GM18519 (cell line): ENCODE measurements at regions not wholly inside any gene's neighbourhood (a gene's known extent, or its start where the extent isn't known, plus 50 kb on each side); places are given as distances from the start of the nearest gene placed in this dataset.

Experiments used
- ATAC-seq: cut with Tn5 transposase; IDR thresholded peaks from one replicate; pipeline ENCODE4 v1.9.1; 2021; ENCODE audit warnings: mild to moderate bottlenecking, moderate library complexity; ENCODE audit not compliant: unreplicated experiment, low FRiP score

DNA sequence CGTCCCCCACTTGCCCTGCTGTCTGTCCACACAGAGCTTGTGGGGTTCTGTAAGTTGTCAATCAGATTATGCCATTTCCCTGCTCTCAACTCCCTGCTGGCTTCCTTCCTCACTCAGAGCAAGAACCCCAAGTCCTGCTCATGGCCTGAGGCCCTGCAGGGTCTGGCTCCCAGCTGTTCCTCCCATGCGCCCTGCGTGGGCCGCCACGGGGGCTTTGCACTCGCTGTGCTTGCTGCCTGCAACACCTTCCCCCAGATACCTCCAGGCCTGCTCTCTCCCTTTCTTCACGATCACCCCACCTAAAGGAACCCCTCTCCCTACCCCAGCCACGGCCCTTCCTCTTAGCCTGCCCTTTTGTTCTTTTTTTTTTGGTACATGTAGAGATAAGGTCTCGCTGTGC is 234.6 kb downstream of the AACS start:
- ATAC-seq = no peak

- no peak for ATAC-seq
Observed at GRCh38 chr12:125300249-125300648, 235.0 kb downstream of the AACS start.

- ATAC-seq = no peak
Observed at GRCh38 chr12:125303337-125303736, 238.1 kb downstream of the AACS start.

GRCh38 chr12:125304029-125304428 is 238.8 kb downstream of the AACS start:
- ATAC-seq = no peak

DNA sequence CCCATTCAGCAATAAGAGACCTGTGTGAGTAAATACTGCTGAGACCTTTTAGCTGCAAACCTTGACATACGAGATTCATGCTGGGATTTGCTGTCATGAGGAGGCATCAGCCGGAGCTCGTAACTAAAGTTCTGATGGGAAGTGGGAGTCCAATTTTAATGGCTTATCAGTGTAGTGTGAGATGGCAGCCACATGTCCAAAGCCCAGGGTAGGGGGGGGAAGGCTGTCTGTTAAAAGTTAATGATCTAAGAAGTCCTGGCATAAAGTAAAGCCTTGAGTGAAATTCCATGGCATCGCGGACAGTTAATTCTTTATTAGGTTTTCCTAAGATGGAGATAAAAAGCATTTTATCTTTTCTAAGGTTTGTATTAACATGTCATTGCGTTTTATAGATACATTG is 240.0 kb downstream of the AACS start:
- ATAC-seq = no peak

GRCh38 chr12:125310461-125310860 is 245.2 kb downstream of the AACS start:
- no peak for ATAC-seq

- no peak for ATAC-seq
Observed at GRCh38 chr12:125311050-125311449, 245.8 kb downstream of the AACS start.

DNA sequence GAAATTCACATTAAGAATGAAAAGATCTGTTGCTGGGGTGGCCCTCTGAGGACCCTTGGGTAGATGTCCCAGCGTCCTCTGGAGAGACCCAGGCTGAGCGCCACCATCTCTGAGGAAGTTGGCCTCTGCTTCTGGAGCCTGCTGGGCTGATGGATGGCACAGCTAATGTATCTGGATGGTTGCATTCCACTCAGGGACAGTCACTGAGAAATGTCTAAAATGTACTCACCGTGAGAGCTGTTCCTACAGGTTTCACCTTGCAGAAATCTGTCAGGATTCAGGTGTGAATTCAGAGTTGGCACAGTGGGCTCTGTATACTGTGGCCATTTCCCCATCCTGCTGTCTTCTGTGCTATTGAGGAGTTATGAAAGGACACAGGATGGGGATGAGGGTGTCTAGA is 247.2 kb downstream of the AACS start:
- no peak for ATAC-seq

DNA sequence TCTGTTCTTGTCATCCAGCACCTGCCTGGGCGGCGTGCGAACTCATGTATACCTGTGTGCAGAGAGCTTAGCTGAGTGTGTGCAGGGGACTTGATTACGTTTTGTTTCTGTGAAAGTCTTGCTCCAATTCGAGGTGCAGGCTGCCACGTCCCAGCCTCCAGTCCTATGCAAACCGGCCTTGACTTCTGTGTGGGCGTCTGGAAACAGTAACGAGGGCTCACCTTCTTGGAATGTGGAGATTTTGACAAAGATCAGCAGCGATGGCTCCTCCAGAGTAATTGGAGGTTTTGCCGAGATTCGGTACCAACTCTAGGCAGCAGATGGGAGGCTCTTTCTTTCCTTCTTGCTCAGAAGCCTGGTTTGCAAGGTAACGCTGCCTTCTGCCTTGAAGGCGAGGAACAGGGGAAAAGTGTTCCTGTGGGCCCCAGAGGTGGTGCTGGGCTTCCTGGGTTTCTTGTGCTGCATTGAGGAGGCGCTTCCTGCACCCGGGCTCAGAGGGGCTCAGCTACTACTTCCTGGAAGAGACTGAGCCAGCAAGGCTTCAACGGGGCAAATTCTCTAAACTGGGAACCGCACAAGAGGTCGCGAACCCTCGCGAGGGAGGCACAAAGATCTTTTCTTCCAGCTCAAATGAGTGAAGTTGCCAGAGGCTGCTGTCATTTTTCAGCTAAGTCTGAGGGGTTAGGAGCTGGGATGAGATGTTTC is 249.0 kb downstream of the AACS start:
- ATAC-seq = no peak

- no peak for ATAC-seq
Observed at GRCh38 chr12:125315771-125316170, 250.5 kb downstream of the AACS start.

- ATAC-seq = no peak
Observed at GRCh38 chr12:125320177-125320576, 254.9 kb downstream of the AACS start.

DNA sequence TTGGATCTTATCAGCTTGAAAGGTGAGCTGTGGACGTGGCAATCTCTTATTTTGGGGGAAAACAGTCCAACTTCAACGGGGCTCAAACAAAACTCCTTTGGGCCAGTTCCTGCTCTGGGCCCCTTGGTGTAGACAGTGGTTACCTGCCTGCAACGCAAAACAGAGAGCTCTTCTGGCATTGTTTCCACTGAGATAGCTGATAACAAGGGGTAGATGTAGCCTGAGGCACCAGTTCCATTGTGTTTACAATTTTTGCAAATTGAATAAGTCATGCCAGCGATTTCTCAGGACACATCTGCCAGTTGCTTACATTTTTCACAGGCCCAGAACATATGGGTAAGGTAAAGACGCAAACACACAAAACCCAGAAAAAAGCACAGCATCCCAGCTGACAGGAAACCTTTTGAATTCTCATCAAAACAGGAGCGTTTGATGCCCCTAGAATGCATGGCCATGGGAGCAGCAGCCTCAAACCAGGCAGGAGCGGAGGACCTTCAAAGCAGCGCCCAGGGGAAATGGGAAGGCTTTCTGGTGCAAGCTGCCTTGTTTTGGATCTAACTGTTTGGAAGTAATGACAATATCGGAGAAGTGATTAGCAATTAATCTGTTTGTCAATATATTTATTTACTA is 259.7 kb downstream of the AACS start:
- no peak for ATAC-seq

DNA sequence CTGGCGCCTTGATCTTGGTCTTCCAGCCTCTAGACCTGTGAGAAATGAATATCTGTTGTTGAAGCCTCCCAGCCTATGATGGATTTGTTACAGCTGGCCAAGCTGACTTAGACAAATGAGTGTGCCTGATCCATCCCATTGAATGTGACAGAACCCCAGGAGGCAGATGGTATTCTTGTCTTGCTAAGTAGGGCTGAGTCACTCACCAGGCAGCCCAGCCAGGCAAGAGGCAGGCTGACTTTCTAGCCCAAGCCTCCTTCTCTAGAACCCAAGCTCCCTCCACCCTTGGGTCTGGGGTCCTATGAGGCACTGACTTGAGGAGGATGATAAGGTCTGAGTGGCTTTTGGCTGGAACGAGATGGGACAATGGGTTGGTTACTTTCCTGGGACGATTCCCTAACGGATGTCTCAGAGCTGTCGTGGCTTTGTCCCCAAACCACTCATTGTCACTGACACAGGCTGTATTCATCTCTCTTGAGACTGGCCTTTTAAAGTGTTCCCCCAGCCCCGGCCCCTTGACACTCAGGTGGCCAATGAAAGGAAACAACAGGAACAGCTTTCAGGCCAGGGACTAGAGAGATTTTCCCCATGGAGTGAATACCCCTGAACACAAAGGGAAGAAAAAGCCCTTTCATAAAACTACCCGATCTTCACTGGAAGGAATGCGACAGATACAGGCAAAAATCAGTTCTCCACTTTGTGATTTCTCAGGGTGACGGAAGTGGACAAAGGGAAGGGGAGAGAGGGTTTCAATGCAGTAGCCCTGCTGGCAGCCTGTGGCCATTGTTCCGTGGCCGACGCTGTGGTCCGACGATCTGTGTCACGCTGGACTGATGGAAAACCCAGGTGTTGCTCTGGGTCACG is 264.2 kb downstream of the AACS start:
- ATAC-seq = no peak

DNA sequence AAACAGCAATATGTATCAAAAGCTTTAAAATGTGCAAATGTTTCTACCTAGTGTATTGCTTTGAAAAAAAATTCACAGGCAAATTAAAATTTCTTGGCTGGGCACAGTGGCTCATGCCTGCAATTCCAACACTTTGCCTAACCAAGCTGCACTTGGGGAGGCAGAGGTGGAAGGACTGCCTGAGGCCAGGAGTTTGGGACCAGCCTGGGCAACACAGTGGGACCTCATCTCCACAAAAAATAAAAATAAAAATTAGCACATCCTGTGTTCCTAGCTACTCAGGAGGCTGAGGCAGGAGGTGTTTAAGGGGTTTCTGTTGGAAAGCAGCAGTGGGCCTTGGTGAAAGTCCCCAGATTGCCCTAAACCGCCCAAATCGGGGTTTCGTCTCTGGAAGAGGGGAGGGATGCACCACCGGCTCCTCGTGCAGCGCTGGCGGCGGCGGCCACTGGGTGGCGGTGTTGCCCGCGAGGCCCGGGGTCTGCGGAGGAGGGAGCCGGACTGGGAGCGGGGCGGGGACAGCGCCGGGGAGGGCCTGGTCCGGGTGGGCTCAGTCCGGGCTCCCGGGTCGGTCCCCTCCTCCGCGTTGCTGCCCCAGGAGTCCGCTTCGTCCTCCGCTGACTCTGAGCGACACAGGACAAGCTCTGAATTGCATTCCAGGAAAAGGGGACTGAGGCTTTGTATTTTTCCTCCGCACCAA is 265.6 kb downstream of the AACS start:
- ATAC-seq = peak; percentile 81

- ATAC-seq = no peak
Observed at GRCh38 chr12:125331342-125332052, 266.3 kb downstream of the AACS start.

- ATAC-seq = no peak
Observed at GRCh38 chr12:125332900-125333299, 267.7 kb downstream of the AACS start.

DNA sequence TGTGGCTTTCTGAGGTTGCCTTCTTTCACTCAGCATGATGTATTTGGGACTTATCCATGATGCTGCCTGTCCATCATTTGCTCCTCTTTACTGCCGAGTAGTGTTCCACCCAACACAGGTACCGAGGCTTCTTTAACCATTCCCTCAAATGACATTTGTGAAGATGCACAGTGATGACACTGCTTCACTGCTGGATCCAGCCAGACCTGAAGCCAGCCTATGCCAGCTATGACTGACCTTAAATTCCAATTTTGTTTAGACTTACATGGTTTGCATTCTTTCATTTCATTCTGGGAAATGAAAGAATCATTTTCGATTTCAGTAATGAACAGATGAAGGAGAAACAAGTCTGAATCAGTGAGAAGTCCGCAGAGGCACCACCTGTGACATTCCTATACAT is 271.0 kb downstream of the AACS start:
- ATAC-seq = no peak

- no peak for ATAC-seq
Observed at GRCh38 chr12:125340791-125341190, 275.6 kb downstream of the AACS start.

DNA sequence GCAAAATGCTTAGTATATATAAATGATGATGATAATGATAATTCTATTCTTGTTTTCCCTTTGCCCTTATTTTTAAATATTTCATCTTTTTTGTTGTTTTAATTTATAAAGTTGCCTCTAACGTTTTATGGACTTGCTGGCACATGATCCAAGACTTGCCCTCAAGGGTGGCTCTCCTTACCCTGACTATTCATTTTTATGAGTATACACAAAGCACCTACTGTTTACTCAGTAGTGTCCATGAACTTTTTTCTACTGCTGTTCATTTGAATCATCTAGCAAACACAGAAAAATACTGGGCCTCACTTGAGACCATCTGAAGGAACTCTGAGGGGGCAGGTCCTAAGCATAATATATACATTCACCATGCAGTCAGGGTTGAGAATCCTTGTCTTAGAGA is 276.2 kb downstream of the AACS start:
- no peak for ATAC-seq

DNA sequence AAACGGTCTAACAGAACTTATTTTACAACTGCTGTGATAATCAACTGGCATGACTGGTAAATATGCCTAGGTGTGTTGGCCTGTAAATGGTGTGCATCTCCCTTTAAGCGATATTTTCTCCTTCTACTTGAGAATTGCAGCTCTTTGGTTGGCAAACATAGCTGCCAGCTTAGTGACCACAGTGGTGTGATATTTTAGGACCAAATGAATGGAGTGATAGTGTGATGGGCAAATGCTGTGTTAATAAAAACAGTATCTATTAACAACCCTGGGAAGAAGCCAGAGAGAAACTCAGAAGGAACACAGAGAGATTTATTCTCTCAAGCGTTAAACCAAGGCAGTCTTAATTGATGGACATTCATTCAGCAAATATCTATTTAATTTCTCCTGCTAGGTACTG is 278.4 kb downstream of the AACS start:
- no peak for ATAC-seq
